Osteoblast (primary cell): ENCODE measurements at regions not wholly inside any gene's neighbourhood (a gene's known extent, or its start where the extent isn't known, plus 50 kb on each side); places are given as distances from the start of the nearest gene placed in this dataset.
"Not testable (repeated sequence)": the region's sequence is repeated elsewhere in the genome, so short reads cannot be mapped to it uniquely, and the experiment has no call there.

ENCODE experiments used
- DNase-seq: peaks from one replicate; pipeline ENCODE4 v3.0.0; 2011; ENCODE audit warnings: low spot score, mixed read lengths; ENCODE audit not compliant: insufficient read length; ENCODE audit errors: missing footprints
- H2AFZ ChIP-seq: 2 replicates; pipeline ENCODE4 v1.6.0; 2011; ENCODE audit warnings: mild to moderate bottlenecking, low read length
- H3K27ac ChIP-seq: 2 replicates; pipeline ENCODE4 v1.5.1; 2011; ENCODE audit warnings: mild to moderate bottlenecking, low read depth, low read length, moderate library complexity
- H3K27me3 ChIP-seq: 2 replicates; pipeline ENCODE4 v1.6.0; 2012; ENCODE audit warnings: mild to moderate bottlenecking, control low read depth, inconsistent platforms, low read length, moderate library complexity; ENCODE audit not compliant: insufficient read depth
- H3K36me3 ChIP-seq: 2 replicates; pipeline ENCODE4 v1.5.1; 2011; ENCODE audit warnings: mild to moderate bottlenecking, low read length, control low read depth, moderate library complexity; ENCODE audit not compliant: insufficient read depth
- H3K4me1 ChIP-seq: 2 replicates; pipeline ENCODE4 v1.5.1; 2011; ENCODE audit warnings: mild to moderate bottlenecking, low read length, control low read depth, moderate library complexity; ENCODE audit not compliant: insufficient read depth
- H3K4me2 ChIP-seq: 2 replicates; pipeline ENCODE4 v1.6.0; 2011; ENCODE audit warnings: mild to moderate bottlenecking, low read length; ENCODE audit not compliant: insufficient read depth
- H3K4me3 ChIP-seq: fragments of 200-600 bp; sonication (generic); 3 replicates; pipeline ENCODE4 v1.5.1; 2012; ENCODE audit warnings: mild to moderate bottlenecking, low read length, inconsistent platforms; ENCODE audit not compliant: insufficient read depth
- H3K79me2 ChIP-seq: 2 replicates; pipeline ENCODE4 v1.6.0; 2012; ENCODE audit warnings: mild to moderate bottlenecking, low read length, control low read depth, inconsistent platforms; ENCODE audit not compliant: insufficient read depth
- H3K9me3 ChIP-seq: 2 replicates; pipeline ENCODE4 v1.5.1; 2011; ENCODE audit warnings: low read depth, low read length, control low read depth
- H4K20me1 ChIP-seq: 2 replicates; pipeline ENCODE4 v1.6.0; 2012; ENCODE audit warnings: mild to moderate bottlenecking, low read length, control low read depth; ENCODE audit not compliant: insufficient read depth
- CTCF ChIP-seq: IDR thresholded peaks from 2 replicates; pipeline ENCODE4 v1.5.1; 2011; ENCODE audit warnings: mild to moderate bottlenecking, low read depth, low read length, moderate library complexity; ENCODE audit errors: extremely low read depth

DNA sequence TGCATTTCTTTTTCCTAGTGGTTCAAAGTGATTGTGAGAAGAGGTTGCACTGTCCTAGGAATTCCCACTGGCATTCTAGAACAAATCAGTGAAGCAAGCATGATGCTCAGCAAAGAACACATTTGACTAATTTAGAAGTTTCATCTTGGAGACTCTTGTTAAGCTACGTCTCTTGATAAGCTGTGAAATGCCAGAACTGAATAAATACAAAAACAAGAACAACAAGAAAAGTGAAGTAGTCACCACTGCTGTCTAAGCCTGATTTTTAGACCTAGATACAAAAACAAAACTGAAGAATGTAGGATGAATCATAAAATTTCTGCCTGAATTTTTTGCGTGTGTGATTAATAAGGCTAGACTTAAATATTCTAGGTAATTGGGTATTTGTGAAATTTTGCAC lies 1162.4 kb downstream of the TUSC7 start:
- no peak overlapping the region for H3K4me3 ChIP-seq
- no peak overlapping the region for H3K27ac ChIP-seq
- H4K20me1 ChIP-seq, result no peaks in the 10 kb centered on the region
- H3K36me3 ChIP-seq, result no peaks in the 10 kb centered on the region
- no peak overlapping the region for H2AFZ ChIP-seq
- DNase-seq, result no peak
- TF ChIP-seq CTCF, result no peak
- no peaks in the 10 kb centered on the region for H3K27me3 ChIP-seq
- no peak overlapping the region for H3K4me2 ChIP-seq
- H3K4me1 ChIP-seq, result no peaks in the 10 kb centered on the region
- no peaks in the 10 kb centered on the region for H3K79me2 ChIP-seq
- H3K9me3 ChIP-seq, result no peaks in the 10 kb centered on the region

GRCh38 chr3:117872594-117873248 lies 1161.9 kb downstream of the IGSF11 start:
- H3K27me3 ChIP-seq, result not testable (repeated sequence)

DNA sequence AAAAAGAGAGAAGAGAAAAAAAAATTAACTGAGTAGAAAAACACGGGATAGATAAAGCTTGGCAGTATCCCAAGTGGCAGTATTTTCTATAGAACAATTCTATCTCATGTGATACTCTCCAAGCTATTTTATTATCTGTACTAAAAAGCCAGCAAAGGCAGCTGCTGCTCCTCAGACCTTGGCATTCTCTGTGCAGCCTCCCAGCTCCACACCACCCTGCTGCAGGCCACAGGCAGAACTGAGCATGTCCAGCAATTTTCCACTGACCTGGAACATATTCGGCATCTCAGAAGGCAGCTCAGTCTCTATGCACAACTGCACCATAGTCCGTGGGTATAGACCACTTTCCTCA lies 1161.4 kb downstream of the IGSF11 start:
- no peaks in the 10 kb centered on the region for H3K4me1 ChIP-seq
- DNase-seq, result no peak
- no peak overlapping the region for H3K4me3 ChIP-seq
- H2AFZ ChIP-seq, result no peak overlapping the region
- no peaks in the 10 kb centered on the region for H3K9me3 ChIP-seq
- TF ChIP-seq CTCF, result no peak
- no peak overlapping the region for H3K27ac ChIP-seq
- H3K36me3 ChIP-seq, result no peaks in the 10 kb centered on the region
- H3K4me2 ChIP-seq, result no peak overlapping the region
- no peaks in the 10 kb centered on the region for H4K20me1 ChIP-seq
- H3K27me3 ChIP-seq, result no peaks in the 10 kb centered on the region
- no peaks in the 10 kb centered on the region for H3K79me2 ChIP-seq

More at GRCh38 chr3:117872594-117873248, 1161.9 kb downstream of the IGSF11 start:
- not testable (repeated sequence) for DNase-seq, H3K27ac ChIP-seq, H3K36me3 ChIP-seq, H4K20me1 ChIP-seq, H3K4me2 ChIP-seq, H3K9me3 ChIP-seq, H3K4me3 ChIP-seq, H3K79me2 ChIP-seq, H3K4me1 ChIP-seq, H2AFZ ChIP-seq

DNA sequence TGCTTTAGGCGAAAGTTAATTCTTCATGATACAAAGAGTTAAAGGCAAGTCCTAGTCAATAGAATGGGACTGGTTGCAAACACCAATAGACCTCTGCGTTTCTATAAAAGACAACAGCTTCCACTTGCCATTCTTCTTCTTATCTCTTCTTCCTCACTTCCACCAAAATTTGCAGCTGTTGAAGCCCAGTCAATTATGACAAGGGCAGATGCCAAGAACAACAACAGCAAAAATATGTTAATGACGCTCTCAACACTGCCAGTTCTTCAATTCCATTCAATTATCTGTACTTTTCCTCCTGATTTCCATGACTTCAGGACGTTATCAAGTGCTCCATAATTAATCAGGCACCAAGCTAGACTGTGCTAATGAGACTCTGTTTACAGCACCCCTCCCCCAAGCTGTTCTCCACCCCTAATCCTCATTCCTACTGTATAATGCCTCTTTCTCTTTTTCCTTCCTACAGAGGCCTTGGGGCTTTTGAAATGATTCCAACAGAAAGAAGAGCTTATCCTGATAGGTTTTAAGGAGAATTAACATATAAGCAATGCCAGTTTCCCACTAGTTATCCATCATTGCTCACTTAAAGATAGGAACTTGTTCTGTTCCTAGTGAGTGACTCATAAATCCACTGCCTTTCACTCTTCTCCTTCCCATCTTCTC lies 1160.5 kb downstream of the IGSF11 start:
- Histone ChIP-seq H4K20me1 (no peaks in the 10 kb centered on the region), H3K36me3 (no peaks in the 10 kb centered on the region), H3K4me3 (no peak overlapping the region), H3K4me1 (no peaks in the 10 kb centered on the region), H2AFZ (no peak overlapping the region), H3K9me3 (no peaks in the 10 kb centered on the region), H3K27ac (no peak overlapping the region), H3K27me3 (no peaks in the 10 kb centered on the region), H3K4me2 (no peak overlapping the region), H3K79me2 (no peaks in the 10 kb centered on the region)
- no peak for TF ChIP-seq CTCF
- DNase-seq, result no peak
